GM12864 (cell line): ENCODE measurements at regions not wholly inside any gene's neighbourhood (a gene's known extent, or its start where the extent isn't known, plus 50 kb on each side); places are given as distances from the start of the nearest gene placed in this dataset.

Experiments
- DNase-seq: peaks from one replicate; pipeline ENCODE4 v3.0.0-alpha.2; 2011; ENCODE audit warnings: low read depth
- H3K4me3 ChIP-seq: 2 replicates; pipeline ENCODE4 v1.5.1; 2011; ENCODE audit warnings: mild to moderate bottlenecking, low read depth, low read length, control low read depth
- CTCF ChIP-seq: IDR thresholded peaks from 2 replicates; pipeline ENCODE4 v1.5.1; 2011; ENCODE audit warnings: low read depth, mild to moderate bottlenecking, moderate library complexity, low read length, control low read depth, inconsistent platforms; ENCODE audit errors: missing control alignments

- TF ChIP-seq CTCF = no peak
- H3K4me3 ChIP-seq = no peak overlapping the region
- DNase-seq = no peak
Observed at GRCh38 chr19:30648866-30649862, 277.0 kb downstream of the ZNF536 start.

- DNase-seq = no peak
- no peak overlapping the region for H3K4me3 ChIP-seq
- no peak for TF ChIP-seq CTCF
Observed at GRCh38 chr19:30647891-30648720, 275.9 kb downstream of the ZNF536 start.

GRCh38 chr19:30646806-30647205 lies 274.6 kb downstream of the ZNF536 start:
- DNase-seq = no peak
- no peak overlapping the region for H3K4me3 ChIP-seq
- TF ChIP-seq CTCF = no peak

- H3K4me3 ChIP-seq = no peak overlapping the region
- no peak for TF ChIP-seq CTCF
- no peak for DNase-seq
Observed at GRCh38 chr19:30645946-30646577, 273.9 kb downstream of the ZNF536 start.

- TF ChIP-seq CTCF = no peak
- H3K4me3 ChIP-seq = no peak overlapping the region
- no peak for DNase-seq
Observed at GRCh38 chr19:30640252-30640965, 268.2 kb downstream of the ZNF536 start.

- DNase-seq = no peak
- TF ChIP-seq CTCF = no peak
- H3K4me3 ChIP-seq = no peak overlapping the region
Observed at GRCh38 chr19:30638889-30639288, 266.7 kb downstream of the ZNF536 start.
